ENCODE measurements at regions not wholly inside any gene's neighbourhood (a gene's known extent, or its start where the extent isn't known, plus 50 kb on each side); places are given as distances from the start of the nearest gene placed in this dataset.

GRCh38 chr16:20243731-20244281 is 83.5 kb downstream of the GP2 start:
- no peak for TF ChIP-seq TAF1 (IDR thresholded peaks at IDR 0.05; ENCODE audit: low read depth)
- TF ChIP-seq USF1 (IDR thresholded peaks at IDR 0.05) = no peak

- TF ChIP-seq MAX (IDR thresholded peaks at IDR 0.05) = no peak
- TF ChIP-seq RAD21 (IDR thresholded peaks at IDR 0.05; ENCODE audit: low read depth) = no peak
- no peak for TF ChIP-seq NFIC (IDR thresholded peaks at IDR 0.05)
- TF ChIP-seq TEAD4 (IDR thresholded peaks at IDR 0.05) = no peak
- TF ChIP-seq CREB1 (IDR thresholded peaks at IDR 0.05; ENCODE audit: low read depth) = no peak
- no peak for TF ChIP-seq TAF1 (IDR thresholded peaks at IDR 0.05; ENCODE audit: low read depth)
- no peak for TF ChIP-seq EGR1 (IDR thresholded peaks at IDR 0.05)
- TF ChIP-seq TCF12 (IDR thresholded peaks at IDR 0.05; ENCODE audit: low read depth) = no peak
- no peak for TF ChIP-seq REST (IDR thresholded peaks at IDR 0.05; ENCODE audit: low read depth)
- no peak for TF ChIP-seq USF1 (IDR thresholded peaks at IDR 0.05)
- no peak for TF ChIP-seq FOXM1 (IDR thresholded peaks at IDR 0.05; ENCODE audit: borderline replicate concordance, low read depth)
- TF ChIP-seq CEBPB (IDR thresholded peaks at IDR 0.05) = no peak
- TF ChIP-seq EP300 (IDR thresholded peaks at IDR 0.05; ENCODE audit: borderline replicate concordance) = no peak
- TF ChIP-seq ZBTB7A (IDR thresholded peaks at IDR 0.05; ENCODE audit: low read depth) = no peak
- no peak for TF ChIP-seq YY1 (IDR thresholded peaks at IDR 0.05; ENCODE audit: low read depth)
Measured at GRCh38 chr16:20242568-20243255, 84.6 kb downstream of the GP2 start.

GRCh38 chr16:20241321-20241720 is 86.0 kb downstream of the GP2 start:
- no peak for TF ChIP-seq USF1 (IDR thresholded peaks at IDR 0.05)
- no peak for TF ChIP-seq RAD21 (IDR thresholded peaks at IDR 0.05; ENCODE audit: low read depth)
- TF ChIP-seq CEBPB (IDR thresholded peaks at IDR 0.05) = no peak
- no peak for TF ChIP-seq CREB1 (IDR thresholded peaks at IDR 0.05; ENCODE audit: low read depth)
- TF ChIP-seq EGR1 (IDR thresholded peaks at IDR 0.05) = no peak
- TF ChIP-seq NFIC (IDR thresholded peaks at IDR 0.05) = no peak
- TF ChIP-seq YY1 (IDR thresholded peaks at IDR 0.05; ENCODE audit: low read depth) = no peak
- TF ChIP-seq ZBTB7A (IDR thresholded peaks at IDR 0.05; ENCODE audit: low read depth) = no peak
- TF ChIP-seq TAF1 (IDR thresholded peaks at IDR 0.05; ENCODE audit: low read depth) = no peak
- no peak for TF ChIP-seq MAX (IDR thresholded peaks at IDR 0.05)
- TF ChIP-seq FOXM1 (IDR thresholded peaks at IDR 0.05; ENCODE audit: borderline replicate concordance, low read depth) = no peak
- no peak for TF ChIP-seq REST (IDR thresholded peaks at IDR 0.05; ENCODE audit: low read depth)
- no peak for TF ChIP-seq TEAD4 (IDR thresholded peaks at IDR 0.05)
- no peak for TF ChIP-seq TCF12 (IDR thresholded peaks at IDR 0.05; ENCODE audit: low read depth)
- no peak for TF ChIP-seq EP300 (IDR thresholded peaks at IDR 0.05; ENCODE audit: borderline replicate concordance)

GRCh38 chr16:20236579-20237289 is 90.6 kb downstream of the GP2 start:
- no peak for TF ChIP-seq CEBPB (IDR thresholded peaks at IDR 0.05)
- no peak for TF ChIP-seq TEAD4 (IDR thresholded peaks at IDR 0.05)
- TF ChIP-seq TAF1 (IDR thresholded peaks at IDR 0.05; ENCODE audit: low read depth) = no peak
- TF ChIP-seq MAX (IDR thresholded peaks at IDR 0.05) = no peak
- TF ChIP-seq REST (IDR thresholded peaks at IDR 0.05; ENCODE audit: low read depth) = no peak
- no peak for TF ChIP-seq RAD21 (IDR thresholded peaks at IDR 0.05; ENCODE audit: low read depth)
- TF ChIP-seq YY1 (IDR thresholded peaks at IDR 0.05; ENCODE audit: low read depth) = no peak
- no peak for TF ChIP-seq NFIC (IDR thresholded peaks at IDR 0.05)
- no peak for TF ChIP-seq FOXM1 (IDR thresholded peaks at IDR 0.05; ENCODE audit: borderline replicate concordance, low read depth)
- no peak for TF ChIP-seq ZBTB7A (IDR thresholded peaks at IDR 0.05; ENCODE audit: low read depth)
- no peak for TF ChIP-seq CREB1 (IDR thresholded peaks at IDR 0.05; ENCODE audit: low read depth)
- no peak for TF ChIP-seq EP300 (IDR thresholded peaks at IDR 0.05; ENCODE audit: borderline replicate concordance)
